Astrocyte of the hippocampus (primary cell): ENCODE measurements at regions not wholly inside any gene's neighbourhood (a gene's known extent, or its start where the extent isn't known, plus 50 kb on each side); places are given as distances from the start of the nearest gene placed in this dataset.

ENCODE experiments used
- DNase-seq: peaks from one replicate; pipeline ENCODE4 v3.0.0; 2011; ENCODE audit warnings: low read depth, low spot score

DNA sequence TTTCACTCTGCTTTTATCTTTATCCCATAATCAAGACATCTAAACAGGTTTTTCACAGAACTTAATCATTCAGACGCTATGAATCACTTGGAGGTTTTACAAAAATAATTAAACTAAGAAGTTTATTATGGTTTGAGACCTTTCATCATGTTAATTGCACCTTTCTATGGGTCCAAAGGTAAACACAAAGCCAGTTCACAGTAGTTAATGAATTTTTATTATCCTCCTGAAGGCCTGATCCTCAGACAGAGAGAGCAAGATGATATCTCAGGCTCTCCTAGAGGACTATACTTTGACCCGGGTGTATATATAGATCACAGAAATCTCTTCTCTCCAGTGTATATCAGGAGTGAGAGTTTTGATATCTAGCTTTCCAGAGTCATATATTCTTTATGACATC is 1044.3 kb upstream of the RAG2 start:
- DNase-seq, result no peak

DNA sequence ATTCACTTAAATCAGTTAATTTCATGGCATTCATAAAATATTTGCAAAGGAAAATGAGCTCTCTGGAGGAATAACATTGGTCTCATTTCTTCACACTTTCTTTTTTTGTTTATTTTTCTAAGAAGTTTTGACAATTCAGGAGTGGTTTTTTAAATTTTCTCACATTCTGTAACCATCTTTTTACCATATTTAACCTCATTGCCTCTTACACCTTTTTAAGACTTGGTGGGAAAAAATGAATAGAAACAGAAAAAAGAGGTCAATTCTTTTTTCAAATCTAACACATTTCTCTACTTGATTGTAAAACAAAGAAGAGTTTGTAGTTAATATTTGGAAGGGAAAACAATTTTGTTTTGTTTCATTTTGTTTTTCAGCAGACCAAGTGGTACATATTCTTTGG is 1034.7 kb upstream of the RAG2 start:
- DNase-seq, result no peak

DNA sequence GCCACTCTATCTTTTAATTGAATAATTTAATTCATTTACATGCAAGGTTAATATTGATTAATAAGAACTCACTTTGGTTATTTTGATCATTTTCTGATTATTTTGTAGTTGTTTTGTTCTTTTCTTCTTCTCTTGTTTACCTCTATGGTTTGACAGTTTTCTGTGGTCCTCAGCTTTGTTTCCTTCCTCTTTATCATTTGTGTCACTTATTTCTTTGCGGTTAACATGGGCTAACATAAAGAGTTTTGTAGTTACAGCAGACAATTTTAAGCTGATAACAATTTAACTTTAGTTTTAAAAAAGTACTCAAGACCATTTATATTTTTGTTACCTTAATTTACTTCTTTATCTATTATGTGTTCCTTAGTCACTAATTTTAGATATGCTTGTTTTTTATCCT is 1032.8 kb upstream of the RAG2 start:
- no peak for DNase-seq

DNA sequence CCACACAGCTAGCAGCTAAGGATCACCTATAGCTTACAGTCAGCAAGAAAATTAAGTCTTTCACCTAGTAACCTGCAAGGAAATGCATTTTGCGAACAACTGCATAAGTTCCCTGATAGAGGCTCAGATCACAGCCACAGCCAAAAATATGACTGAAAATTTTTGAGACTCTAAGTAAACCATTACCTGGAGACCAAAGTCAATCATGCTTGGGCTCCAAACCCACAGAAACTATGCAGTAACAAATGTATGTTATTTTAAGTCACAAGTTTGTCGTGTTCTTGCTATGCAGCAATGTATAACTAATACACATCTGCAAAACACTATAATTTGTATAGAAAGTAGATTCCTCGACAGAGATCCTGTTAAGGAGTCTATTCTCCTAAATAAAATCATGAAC is 1025.7 kb upstream of the RAG2 start:
- DNase-seq, result no peak

DNA sequence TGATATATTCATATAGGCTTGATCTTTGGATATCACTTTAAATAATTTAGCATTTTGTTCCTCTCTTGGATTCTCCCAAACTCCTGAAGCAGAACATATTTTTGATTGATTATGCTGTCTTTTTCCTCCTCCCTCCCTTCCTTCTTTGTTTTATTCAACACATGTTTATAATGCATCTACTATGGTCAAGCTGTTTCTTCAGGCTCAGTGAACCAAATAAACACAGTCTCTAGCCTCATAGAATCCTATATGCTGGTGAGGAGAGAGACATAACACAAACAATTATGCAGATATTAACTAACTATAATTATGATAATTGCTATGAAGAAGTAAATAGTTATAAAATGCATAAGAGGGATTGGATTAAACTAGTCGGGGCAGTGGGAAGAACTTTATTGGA is 1023.6 kb upstream of the RAG2 start:
- no peak for DNase-seq

DNA sequence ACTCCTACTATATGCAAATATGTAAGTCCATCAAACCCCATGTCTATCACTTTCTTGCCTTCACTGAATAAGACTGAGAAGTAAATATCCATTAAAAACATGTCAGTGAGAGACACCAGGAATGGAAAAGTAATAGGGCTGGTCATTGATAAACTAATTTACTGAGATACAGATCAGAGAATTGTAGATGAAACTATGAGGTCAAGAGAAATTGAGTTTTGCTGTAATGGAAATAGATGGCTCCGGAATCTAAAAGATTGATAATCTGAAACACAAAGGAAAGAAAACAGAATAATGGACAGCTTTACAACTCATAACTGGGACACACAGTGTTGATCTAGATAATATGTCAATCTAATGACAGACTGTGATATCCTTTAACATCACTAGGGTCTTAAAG is 1018.3 kb upstream of the RAG2 start:
- DNase-seq, result no peak

DNA sequence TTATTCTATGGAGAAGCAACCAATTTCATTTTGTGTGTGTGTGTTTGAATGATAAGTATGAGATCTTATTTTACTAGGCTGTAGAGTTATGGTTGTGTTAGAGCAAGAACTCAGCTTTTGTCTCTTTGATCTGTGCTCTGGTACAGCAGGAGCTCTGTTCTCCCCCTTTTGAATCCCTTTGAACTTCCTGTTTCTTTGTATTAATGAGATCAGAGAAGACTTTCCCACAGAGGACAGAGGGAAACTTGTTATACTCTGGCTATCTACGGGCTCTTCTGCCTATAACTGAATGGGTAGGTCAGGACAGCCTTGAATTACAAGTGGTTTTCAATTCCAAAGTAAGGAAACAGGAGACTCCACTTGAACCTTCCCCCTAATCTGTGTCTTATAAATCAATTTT is 1015.0 kb upstream of the RAG2 start:
- no peak for DNase-seq

DNA sequence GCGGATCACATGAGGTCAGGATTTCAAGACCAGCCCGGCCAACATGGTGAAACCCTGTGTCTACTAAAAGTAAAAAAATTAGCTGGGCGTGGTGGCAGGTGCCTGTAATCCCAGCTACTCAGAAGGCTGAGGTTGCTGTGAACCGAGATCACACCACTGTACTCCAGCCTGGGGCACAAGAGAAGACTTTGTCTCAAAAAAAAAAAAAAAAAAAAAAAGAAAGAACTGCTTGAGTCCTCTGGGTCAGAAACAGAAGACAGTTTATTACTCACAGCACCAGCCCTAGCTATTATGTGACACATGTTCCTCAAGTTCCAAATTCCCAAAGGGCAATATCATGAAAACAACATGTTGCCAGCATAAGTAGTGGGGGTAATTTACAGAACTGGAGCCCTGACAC is 1014.1 kb upstream of the RAG2 start:
- no peak for DNase-seq

DNA sequence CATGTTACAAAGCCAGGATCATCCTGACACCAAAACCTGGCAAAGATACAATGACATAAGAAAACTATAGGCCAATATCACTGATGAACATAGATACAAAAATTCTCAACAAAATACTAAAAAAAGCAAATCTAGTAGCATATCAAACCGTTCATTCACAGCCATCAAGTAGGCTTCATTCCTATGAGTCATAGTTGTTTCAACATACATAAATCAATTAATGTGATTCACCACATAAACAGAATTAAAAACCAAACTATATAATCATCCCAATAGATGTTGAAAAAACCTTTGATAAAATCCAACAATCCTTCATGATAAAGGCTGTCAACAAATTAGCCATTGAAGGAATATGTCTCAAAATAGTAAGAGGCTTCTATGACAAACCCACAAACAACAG is 1007.2 kb upstream of the RAG2 start:
- DNase-seq, result no peak

DNA sequence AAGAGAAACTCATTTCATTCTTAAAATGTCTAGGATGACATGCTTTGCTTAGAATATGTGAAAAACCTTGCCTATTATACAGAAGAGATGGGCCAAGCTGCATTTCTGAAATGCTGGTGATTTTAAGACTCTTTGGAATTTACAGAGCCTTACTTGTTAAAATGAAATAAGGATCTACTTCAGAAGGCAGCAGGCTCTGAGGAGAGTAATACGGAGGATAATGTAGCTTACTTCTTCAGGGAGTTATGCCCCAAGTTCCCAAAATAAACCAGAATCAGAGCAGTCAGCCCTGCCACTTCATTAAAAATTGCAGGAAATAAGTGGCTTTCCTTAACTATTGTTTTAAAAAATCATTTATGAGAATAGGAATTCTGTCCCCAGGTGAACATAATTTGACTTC is 1000.3 kb upstream of the RAG2 start:
- no peak for DNase-seq

DNA sequence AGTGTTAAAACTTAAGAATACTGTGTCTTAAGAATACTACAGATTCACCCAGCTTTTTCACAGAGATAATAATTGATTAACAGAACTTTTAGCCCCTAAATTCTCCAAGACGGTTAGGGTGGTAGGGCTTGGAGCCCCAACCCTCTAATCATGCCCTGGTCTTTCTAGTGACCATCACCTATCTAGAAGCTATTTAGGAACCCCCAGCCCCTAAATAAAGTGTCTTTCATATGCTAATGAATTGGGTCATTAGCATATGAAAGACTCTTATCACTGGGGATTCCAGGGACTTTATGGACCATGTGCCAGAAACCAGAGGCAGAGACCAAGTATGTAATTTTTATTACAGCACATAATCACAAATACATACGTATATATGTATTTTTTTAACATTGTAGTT is 999.7 kb upstream of the RAG2 start:
- DNase-seq, result no peak

DNA sequence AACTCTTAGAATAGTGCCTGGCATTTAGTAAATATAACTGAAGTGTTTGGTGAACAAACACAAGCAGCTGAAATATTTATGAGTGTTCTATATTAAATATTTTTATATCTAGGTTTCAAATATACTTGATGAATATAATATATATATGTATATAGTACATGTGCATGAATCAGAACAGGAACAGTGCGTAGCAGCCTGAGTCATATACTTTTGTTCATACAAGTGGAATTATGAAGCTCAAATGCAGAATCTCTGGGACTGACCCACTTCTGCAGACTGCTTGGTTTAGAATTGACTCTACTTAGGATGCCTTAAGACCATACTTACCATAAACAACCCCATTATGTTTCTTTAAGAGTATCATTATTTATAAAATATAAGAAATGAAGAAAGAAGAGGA is 997.8 kb upstream of the RAG2 start:
- DNase-seq, result no peak

DNA sequence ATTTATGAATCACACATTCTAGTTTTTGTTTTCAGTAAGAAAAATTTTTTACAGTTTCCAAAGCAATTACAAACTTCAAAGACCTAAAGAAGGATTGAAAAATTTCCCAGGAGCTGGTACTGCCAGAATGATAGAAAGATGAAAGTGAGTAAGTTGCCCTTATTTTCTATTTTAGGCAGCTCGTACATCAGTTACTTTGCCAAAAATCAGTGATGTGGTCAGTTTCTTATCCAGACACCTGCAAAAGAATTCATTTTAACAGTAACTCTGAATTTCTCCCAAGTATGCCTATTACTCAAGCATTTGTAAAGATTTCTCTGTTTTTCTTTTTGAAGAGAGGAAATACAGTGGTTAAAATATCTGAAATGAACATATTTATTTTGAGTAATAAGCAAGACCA is 976.3 kb upstream of the RAG2 start:
- DNase-seq, result peak; percentile 5

DNA sequence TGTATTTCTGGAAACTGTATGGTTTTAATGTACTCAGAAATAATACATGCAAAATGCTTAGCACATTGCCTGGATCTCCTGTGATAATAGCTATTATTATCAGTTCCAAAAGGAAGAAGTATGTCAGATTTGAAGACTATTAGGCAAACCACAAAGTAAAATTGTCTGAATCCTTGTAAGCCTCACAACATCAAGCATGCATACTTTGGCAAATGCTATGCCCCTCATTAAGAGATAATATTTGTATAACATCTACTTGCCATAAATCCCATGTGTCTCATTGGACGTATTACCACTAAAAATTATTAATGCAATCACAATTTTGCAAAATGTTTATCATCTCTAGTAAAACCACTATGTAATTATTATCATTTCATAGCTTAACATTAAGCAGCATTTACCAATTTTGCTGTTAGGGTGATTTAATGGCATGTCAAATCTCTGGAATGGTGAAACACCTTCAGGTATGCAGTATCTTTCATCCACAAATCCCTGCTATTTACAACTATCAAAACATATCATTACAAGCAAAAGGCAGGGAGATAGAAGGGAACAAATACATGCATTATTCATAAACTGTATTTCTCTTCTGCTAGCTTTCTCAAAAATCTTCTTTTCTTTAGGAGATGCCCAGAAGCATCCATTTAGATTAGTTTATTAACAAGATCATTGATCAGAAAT is 974.6 kb upstream of the RAG2 start:
- DNase-seq, result peak; percentile 2

DNA sequence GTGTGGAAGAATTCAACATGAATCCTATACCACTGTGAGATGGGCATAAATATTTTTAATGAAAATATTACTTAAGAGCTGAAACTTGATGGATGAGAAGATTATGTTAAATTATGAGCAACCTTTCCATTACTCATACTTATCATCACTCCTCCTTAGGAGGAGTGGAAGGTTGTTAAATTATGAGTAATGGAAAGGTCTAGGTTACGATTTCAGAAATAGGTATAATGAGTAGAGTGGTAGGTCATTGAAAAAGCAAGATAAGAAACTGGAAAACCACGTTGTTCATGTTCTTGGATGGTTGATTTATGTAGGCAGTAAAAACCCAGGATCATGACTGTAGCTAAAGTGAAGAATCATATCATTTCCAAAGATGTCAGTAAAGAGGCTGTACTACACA is 973.2 kb upstream of the RAG2 start:
- no peak for DNase-seq

DNA sequence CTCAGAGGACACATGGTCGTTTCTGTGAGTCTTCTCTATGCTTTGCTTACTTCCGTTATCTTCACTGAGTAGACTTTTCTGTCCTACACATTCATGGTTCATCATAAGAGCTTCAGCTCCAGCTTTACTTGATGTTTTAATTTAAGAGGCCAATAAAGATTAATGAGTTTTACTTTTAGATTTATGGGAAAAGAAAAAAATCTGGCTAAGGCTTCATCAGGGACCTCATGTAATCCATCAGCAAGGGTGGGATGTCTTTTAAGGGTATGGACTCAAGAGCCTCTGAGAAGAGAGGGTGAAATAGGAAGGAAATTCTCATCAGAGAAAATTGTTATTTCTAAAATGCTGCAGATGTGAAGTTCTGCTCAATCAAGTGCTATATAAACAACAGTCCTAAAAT is 963.0 kb upstream of the RAG2 start:
- no peak for DNase-seq

DNA sequence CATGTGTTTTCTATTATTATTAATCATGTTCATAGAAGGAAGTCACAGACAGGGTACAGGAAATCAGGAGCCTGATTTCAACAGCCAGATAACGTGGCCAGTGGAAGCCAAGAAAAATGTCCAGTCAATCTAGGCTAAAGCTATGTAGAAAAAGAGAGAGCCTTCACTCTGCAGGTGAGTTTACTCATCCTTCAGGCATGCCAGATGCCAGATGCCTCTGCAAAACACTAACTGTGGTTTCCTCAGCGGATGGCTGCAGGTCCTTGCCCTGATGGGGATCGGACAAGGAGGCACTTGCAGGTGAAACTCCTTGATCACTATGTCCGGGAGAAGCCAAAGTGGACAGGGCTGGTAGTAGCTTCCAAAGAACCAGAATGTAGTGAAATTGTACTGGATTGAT is 962.3 kb upstream of the RAG2 start:
- DNase-seq, result no peak

DNA sequence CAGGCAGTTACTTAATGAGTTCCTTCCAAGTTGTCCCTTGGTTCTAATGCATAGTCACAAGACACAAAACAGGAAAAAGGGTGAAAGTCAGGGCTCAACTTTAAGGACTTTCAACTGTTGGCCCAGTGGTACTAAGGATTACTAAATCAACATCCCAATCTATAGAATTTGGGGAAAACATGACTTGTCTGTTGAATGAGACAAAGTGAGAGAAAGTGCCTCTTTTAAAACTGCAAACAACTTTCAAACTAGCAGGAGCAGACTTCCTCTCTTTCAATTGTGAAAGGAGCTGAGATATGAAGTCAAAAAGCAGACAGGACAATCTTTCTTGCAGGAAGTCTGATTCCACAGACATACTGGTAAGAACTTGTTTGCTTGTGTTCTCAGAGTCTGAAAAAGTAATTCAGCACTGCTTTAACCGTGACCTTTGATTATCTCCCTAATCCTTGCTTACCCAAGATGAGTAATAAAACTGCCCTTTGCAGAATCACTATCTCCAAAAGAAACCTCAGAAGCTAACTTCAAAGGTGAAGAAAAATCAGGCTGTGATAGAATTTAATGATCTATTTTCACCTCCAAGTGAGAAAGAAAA is 960.7 kb upstream of the RAG2 start:
- DNase-seq, result no peak

DNA sequence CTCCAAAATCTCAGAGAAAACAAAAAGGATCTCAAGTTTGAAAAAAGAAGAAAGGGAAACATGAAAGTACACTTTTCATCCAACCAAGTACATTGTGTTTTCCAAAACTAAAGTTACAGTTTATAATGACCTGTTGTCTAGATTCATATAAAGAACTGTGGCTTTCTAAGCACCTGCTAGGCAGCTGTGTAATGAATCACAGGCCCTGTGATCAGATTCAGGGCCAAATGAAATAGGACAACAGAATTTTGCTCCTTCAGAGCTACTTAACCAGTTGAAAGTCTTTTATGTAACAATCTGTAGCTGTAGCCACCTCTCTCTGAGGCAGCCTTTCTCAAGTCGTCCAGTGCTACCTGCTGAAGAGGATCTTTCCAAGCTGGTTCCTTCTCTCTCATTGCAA is 960.0 kb upstream of the RAG2 start:
- no peak for DNase-seq

DNA sequence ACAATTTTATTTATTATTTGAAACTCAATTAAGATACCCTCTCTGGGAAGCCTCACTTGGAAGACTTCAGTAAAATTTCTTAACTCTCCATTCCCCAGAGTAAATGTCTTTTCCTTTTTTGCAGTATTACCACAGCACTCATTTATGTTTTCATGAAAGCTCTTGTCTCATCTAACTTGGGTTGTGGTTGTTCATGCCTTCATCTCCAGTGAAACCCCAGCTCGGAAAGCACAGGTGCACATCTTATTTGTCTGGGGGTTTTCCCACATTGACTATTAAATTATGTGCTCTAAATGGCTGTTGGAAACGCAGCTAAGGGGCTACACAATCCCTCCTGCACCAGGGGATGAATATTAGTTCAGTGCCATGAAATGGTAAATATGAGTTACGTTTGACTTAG is 954.2 kb upstream of the RAG2 start:
- no peak for DNase-seq

DNA sequence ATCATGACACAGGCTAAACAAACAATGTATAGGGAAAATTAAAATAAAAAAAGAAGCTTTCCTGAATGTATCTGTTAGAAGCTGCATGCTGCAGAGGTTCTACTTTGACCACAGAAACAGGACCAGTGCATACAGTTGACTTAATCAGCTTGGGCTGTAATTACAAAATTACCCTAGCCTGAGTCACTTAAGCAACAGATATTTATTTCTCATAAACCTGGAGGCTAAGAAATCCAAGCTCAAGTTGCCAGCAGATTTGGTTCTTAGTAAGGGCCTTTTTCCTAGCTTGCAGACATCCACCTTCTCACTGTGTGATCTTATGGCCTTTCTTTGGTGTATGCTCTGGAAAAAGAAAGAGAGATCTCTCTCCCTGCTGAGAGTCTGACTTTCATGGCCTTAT is 946.5 kb upstream of the RAG2 start:
- DNase-seq, result no peak

DNA sequence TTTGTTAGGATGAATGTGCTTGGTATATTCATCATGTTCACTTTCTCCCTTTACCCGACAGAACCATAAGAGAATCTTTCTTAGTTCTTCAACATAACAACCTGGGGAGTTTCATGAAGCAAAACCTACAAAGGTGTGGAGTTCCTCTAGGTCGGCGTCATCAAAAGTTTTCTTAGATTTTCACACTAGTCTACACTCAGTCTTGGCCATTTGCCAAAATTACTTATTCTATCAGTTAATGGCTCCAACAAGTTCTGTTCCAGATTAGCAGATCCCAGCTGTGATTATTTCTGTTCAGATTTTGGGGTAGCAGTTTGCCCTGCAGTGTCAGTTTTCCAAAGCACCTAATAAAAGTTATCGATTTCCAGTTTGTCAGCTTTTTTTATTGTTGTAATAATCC is 935.8 kb upstream of the RAG2 start:
- no peak for DNase-seq

DNA sequence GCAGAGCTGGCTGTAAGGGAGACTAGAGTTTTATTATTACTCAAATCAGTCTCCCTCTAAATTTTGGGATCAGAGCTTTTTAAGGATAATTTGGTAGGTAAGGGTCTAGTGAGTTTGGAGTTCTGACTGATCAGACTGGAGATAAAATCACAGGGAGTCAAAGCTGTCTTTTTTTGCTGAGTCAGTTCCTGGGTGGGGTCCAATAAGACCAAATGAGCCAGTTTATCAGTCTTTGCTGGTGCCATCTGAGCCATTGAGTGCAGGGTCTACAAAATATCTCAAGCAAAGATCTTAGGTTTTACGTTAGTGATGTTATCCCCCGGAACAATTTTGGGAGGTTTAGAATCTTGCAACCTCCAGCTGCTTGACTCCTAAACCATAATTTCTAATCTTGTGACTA is 935.1 kb upstream of the RAG2 start:
- DNase-seq, result no peak

DNA sequence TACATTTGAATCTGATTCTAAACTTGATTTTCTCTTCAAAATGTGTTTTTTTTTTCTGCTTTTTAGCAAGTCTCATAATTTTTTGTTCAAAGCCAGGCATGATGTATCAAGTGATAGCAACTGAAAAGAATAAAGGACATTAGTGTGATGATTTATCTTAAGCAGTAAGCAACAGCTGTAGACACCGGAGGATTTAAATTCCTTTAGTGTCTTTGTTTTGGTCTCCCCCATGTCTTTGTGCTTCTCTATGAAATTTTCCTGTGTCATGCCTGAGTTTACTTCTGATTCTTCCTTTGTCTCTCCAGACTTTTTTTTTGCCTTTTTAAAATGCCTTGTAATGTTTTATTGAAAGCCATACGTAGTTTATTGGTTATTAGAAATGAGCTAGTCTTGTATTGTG is 934.2 kb upstream of the RAG2 start:
- no peak for DNase-seq
